Testis (tissue), 2 donors: ENCODE measurements at regions not wholly inside any gene's neighbourhood (a gene's known extent, or its start where the extent isn't known, plus 50 kb on each side); places are given as distances from the start of the nearest gene placed in this dataset.

Experiments used
- DNase-seq: peaks from one replicate; pipeline ENCODE4 v3.0.0-alpha.2; 2019
- H3K27ac ChIP-seq, 2 donors: fragments of 200-600 bp; sonication (generic); one replicate each; pipeline ENCODE4 v1.5.1; 2019
- H3K27me3 ChIP-seq: fragments of 200-600 bp; sonication (generic); one replicate; pipeline ENCODE4 v1.5.1; 2019
- H3K36me3 ChIP-seq: fragments of 200-600 bp; sonication (generic); one replicate; pipeline ENCODE4 v1.5.1; 2017; ENCODE audit warnings: low read depth; ENCODE audit errors: missing control alignments
- H3K4me1 ChIP-seq: fragments of 200-600 bp; sonication (generic); one replicate; pipeline ENCODE4 v1.5.1; 2019
- H3K4me3 ChIP-seq, 2 donors: fragments of 200-600 bp; sonication (generic); one replicate each; pipeline ENCODE4 v1.5.1; 2017 to 2019
- H3K9me3 ChIP-seq: fragments of 200-600 bp; sonication (generic); one replicate; pipeline ENCODE4 v1.5.1; 2017
- CTCF ChIP-seq, 3 experiments: fragments of 450-650 bp in 2 of 3; fragments of 200-600 bp in 1 of 3; sonication (generic) in 1 of 3; IDR thresholded peaks; one replicate each; pipeline ENCODE4 v1.5.1; 2016 to 2019; ENCODE audit warnings: antibody characterized with exemption in 3 of 3, mild to moderate bottlenecking in 2 of 3, moderate library complexity in 1 of 3
- POLR2A ChIP-seq: fragments of 450-650 bp; IDR thresholded peaks from one replicate; pipeline ENCODE4 v1.6.1; 2017; ENCODE audit warnings: antibody characterized with exemption, mild to moderate bottlenecking, moderate library complexity
- WGBS, 2 donors: methylation state at CpG; one replicate each; pipeline ENCODE4 v1.1.5; 2018; 5-methylcytosine and 5-hydroxymethylcytosine counted together
- intact Hi-C: fragments of 100-400 bp; cut with DNase I; formaldehyde crosslinking; loops from one replicate; pipeline ENCODE4 v1.15.1; 2023; ENCODE audit warnings: low total_unique reads

GRCh38 chr7:123296965-123297364, 97.2 kb upstream of the SLC13A1 start:
- no peaks in the 10 kb centered on the region for H3K27me3 ChIP-seq
- TF ChIP-seq CTCF (IDR thresholded peaks at IDR 0.05) (no peak), POLR2A (no peak)
- 94 to 95% methylated on average over 4 of the region's 4 CpGs for WGBS, 2 donors
- intact Hi-C loops, result no loop called here
- no peaks in the 10 kb centered on the region for H3K36me3 ChIP-seq
- no peak overlapping the region for H3K4me3 ChIP-seq
- H3K9me3 ChIP-seq, result no peaks in the 10 kb centered on the region
- DNase-seq, result no peak
- no peaks in the 10 kb centered on the region for H3K4me1 ChIP-seq
- H3K27ac ChIP-seq, result no peak overlapping the region

- TF ChIP-seq POLR2A (no peak), CTCF (IDR thresholded peaks at IDR 0.05) (no peak)
- no peaks in the 10 kb centered on the region for H3K36me3 ChIP-seq
- no peaks in the 10 kb centered on the region for H3K9me3 ChIP-seq
- H3K27me3 ChIP-seq, result no peaks in the 10 kb centered on the region
- H3K4me3 ChIP-seq, result no peak overlapping the region
- intact Hi-C loops, result no loop called here
- no peaks in the 10 kb centered on the region for H3K4me1 ChIP-seq
- no peak for DNase-seq
- WGBS, 2 donors, result 81 to 87% methylated on average over 2 of the region's 2 CpGs
- no peak overlapping the region for H3K27ac ChIP-seq
These were observed 93.9 kb upstream of the SLC13A1 start for GRCh38 chr7:123293710-123294109.

GRCh38 chr7:123292227-123292626, 92.5 kb upstream of the SLC13A1 start:
- H3K4me3 ChIP-seq, result no peak overlapping the region
- intact Hi-C loops, result no loop called here
- H3K27ac ChIP-seq, result no peak overlapping the region
- WGBS, 2 donors, result 81 to 94% methylated on average over 1 of the region's 1 CpG
- H3K27me3 ChIP-seq, result no peaks in the 10 kb centered on the region
- no peaks in the 10 kb centered on the region for H3K4me1 ChIP-seq
- H3K9me3 ChIP-seq, result no peaks in the 10 kb centered on the region
- no peaks in the 10 kb centered on the region for H3K36me3 ChIP-seq
- no peak for DNase-seq
- TF ChIP-seq CTCF (IDR thresholded peaks at IDR 0.05) (no peak), POLR2A (no peak)

GRCh38 chr7:123289200-123289599, 89.4 kb upstream of the SLC13A1 start:
- H3K9me3 ChIP-seq, result no peaks in the 10 kb centered on the region
- no peak overlapping the region for H3K4me3 ChIP-seq
- no peaks in the 10 kb centered on the region for H3K27me3 ChIP-seq
- no peaks in the 10 kb centered on the region for H3K36me3 ChIP-seq
- H3K4me1 ChIP-seq, result no peaks in the 10 kb centered on the region
- H3K27ac ChIP-seq, result no peak overlapping the region
- TF ChIP-seq CTCF (IDR thresholded peaks at IDR 0.05) (no peak), POLR2A (no peak)
- DNase-seq, result no peak
- intact Hi-C loops, result no loop called here

GRCh38 chr7:123285076-123285700, 85.4 kb upstream of the SLC13A1 start:
- no peaks in the 10 kb centered on the region for H3K36me3 ChIP-seq
- TF ChIP-seq POLR2A (no peak), CTCF (IDR thresholded peaks at IDR 0.05) (no peak)
- H3K27ac ChIP-seq, result no peak overlapping the region
- no peaks in the 10 kb centered on the region for H3K27me3 ChIP-seq
- no peak overlapping the region for H3K4me3 ChIP-seq
- no peaks in the 10 kb centered on the region for H3K9me3 ChIP-seq
- 56 to 60% methylated on average over 7 of the region's 7 CpGs for WGBS, 2 donors
- no peaks in the 10 kb centered on the region for H3K4me1 ChIP-seq
- DNase-seq, result no peak
- intact Hi-C loops, result no loop called here
